Tibial artery (tissue), 4 donors: ENCODE measurements at regions not wholly inside any gene's neighbourhood (a gene's known extent, or its start where the extent isn't known, plus 50 kb on each side); places are given as distances from the start of the nearest gene placed in this dataset.

ENCODE experiments used
- DNase-seq, 2 donors: peaks; one replicate each; pipeline ENCODE4 v3.0.0-alpha.2; 2019
- H3K27ac ChIP-seq, 2 donors: fragments of 200-600 bp; sonication (generic) in 1 of 2; 1 replicate in 1 of 2; 2 replicates in 1 of 2; pipeline ENCODE4 v1.5.1; 2018 to 2019; ENCODE audit warnings: mild to moderate bottlenecking in 1 of 2
- H3K27me3 ChIP-seq, 2 donors: fragments of 200-600 bp; sonication (generic) in 1 of 2; one replicate each; pipeline versions ENCODE4 v1.5.1 to v1.6.0; 2016 to 2019
- H3K36me3 ChIP-seq, 3 donors: fragments of 200-600 bp; sonication (generic) in 2 of 3; one replicate each; pipeline ENCODE4 v1.5.1; 2016 to 2019; ENCODE audit warnings: mild to moderate bottlenecking in 2 of 3
- H3K4me1 ChIP-seq, 4 donors: fragments of 200-600 bp; sonication (generic) in 2 of 4; 1 replicate in 3 of 4; 2 replicates in 1 of 4; pipeline ENCODE4 v1.5.1; 2016 to 2019
- H3K4me3 ChIP-seq, 2 donors: fragments of 200-600 bp; sonication (generic) in 1 of 2; 1 replicate in 1 of 2; 2 replicates in 1 of 2; pipeline ENCODE4 v1.5.1; 2018 to 2019; ENCODE audit warnings: mild to moderate bottlenecking in 2 of 2
- H3K9me3 ChIP-seq, 3 donors: fragments of 200-600 bp; sonication (generic) in 1 of 3; one replicate each; pipeline ENCODE4 v1.5.1; 2016 to 2019
- CTCF ChIP-seq, 2 experiments: fragments of 200-600 bp in 1 of 2; fragments of 450-650 bp in 1 of 2; IDR thresholded peaks; one replicate each; pipeline ENCODE4 v1.5.1; 2017 to 2019; ENCODE audit warnings: antibody characterized with exemption in 2 of 2, mild to moderate bottlenecking in 1 of 2, moderate library complexity in 1 of 2
- intact Hi-C: fragments of 100-400 bp; cut with DNase I; formaldehyde crosslinking; loops from one replicate; pipeline ENCODE4 v1.15.0; 2023; ENCODE audit warnings: low total_unique reads

GRCh38 chr5:120217001-120217400 lies 247.1 kb upstream of the PRR16 start:
- no peaks in the 10 kb centered on the region for H3K36me3 ChIP-seq
- no peak for TF ChIP-seq CTCF (IDR thresholded peaks at IDR 0.05)
- no peak overlapping the region for H3K27ac ChIP-seq
- H3K4me1 ChIP-seq: no peaks in the 10 kb centered on the region
- H3K27me3 ChIP-seq: no peaks in the 10 kb centered on the region
- H3K4me3 ChIP-seq: no peak overlapping the region
- DNase-seq: no peak
- no peaks in the 10 kb centered on the region for H3K9me3 ChIP-seq
- intact Hi-C loops: no loop called here

- no peaks in the 10 kb centered on the region for H3K27me3 ChIP-seq
- intact Hi-C loops: no loop called here
- no peak overlapping the region for H3K4me3 ChIP-seq
- no peaks in the 10 kb centered on the region for H3K9me3 ChIP-seq
- TF ChIP-seq CTCF (IDR thresholded peaks at IDR 0.05): no peak
- no peak overlapping the region for H3K27ac ChIP-seq
- H3K4me1 ChIP-seq: no peaks in the 10 kb centered on the region
- H3K36me3 ChIP-seq: no peaks in the 10 kb centered on the region
- DNase-seq: no peak
Observed at GRCh38 chr5:120219988-120220387, 244.1 kb upstream of the PRR16 start.

GRCh38 chr5:120225524-120225923 lies 238.6 kb upstream of the PRR16 start:
- Histone ChIP-seq H3K27me3 (no peaks in the 10 kb centered on the region), H3K36me3 (no peaks in the 10 kb centered on the region), H3K4me3 (no peak overlapping the region), H3K4me1 (no peaks in the 10 kb centered on the region), H3K9me3 (no peaks in the 10 kb centered on the region), H3K27ac (no peak overlapping the region)
- intact Hi-C loops: no loop called here
- TF ChIP-seq CTCF (IDR thresholded peaks at IDR 0.05): no peak
- DNase-seq: no peak

- intact Hi-C loops: no loop called here
- Histone ChIP-seq H3K36me3 (peaks cover 0 to 1% (median 0%) of the 10 kb centered on the region in 3 donors), H3K9me3 (no peaks in the 10 kb centered on the region)
Observed at GRCh38 chr5:120228262-120229031, 235.7 kb upstream of the PRR16 start.

GRCh38 chr5:120229036-120229435 lies 235.1 kb upstream of the PRR16 start:
- DNase-seq: no peak
- Histone ChIP-seq H3K9me3 (no peaks in the 10 kb centered on the region), H3K4me3 (no peak overlapping the region), H3K4me1 (no peaks in the 10 kb centered on the region), H3K36me3 (peaks cover 0 to 4% (median 0%) of the 10 kb centered on the region in 3 donors), H3K27ac (no peak overlapping the region), H3K27me3 (no peaks in the 10 kb centered on the region)
- intact Hi-C loops: no loop called here
- TF ChIP-seq CTCF (IDR thresholded peaks at IDR 0.05): no peak

More at GRCh38 chr5:120228262-120229031, 235.7 kb upstream of the PRR16 start:
- Histone ChIP-seq H3K4me1 (no peaks in the 10 kb centered on the region), H3K4me3 (no peak overlapping the region), H3K27ac (no peak overlapping the region), H3K27me3 (no peaks in the 10 kb centered on the region)
- DNase-seq: no peak
- TF ChIP-seq CTCF (IDR thresholded peaks at IDR 0.05): no peak
